Activated CD8-positive, alpha-beta T cell treated with anti-CD3 and anti-CD28 coated beads for 36 hours (primary cell): ENCODE measurements at regions not wholly inside any gene's neighbourhood (a gene's known extent, or its start where the extent isn't known, plus 50 kb on each side); places are given as distances from the start of the nearest gene placed in this dataset.

Source experiments
- ATAC-seq: fragments of 200-7000 bp; cut with Tn5 transposase; one replicate; pipeline ENCODE4 v1.10.0; 2021; ENCODE audit warnings: mild to moderate bottlenecking, moderate library complexity
- CTCF ChIA-PET: fragments of 350-600 bp; sonication (Branson Sonifier 250); formaldehyde crosslinking; loops from one replicate; lab custom pipeline; 2021; ENCODE audit warnings: antibody characterized with exemption; lab: Charles Lee
- POLR2A ChIA-PET: fragments of 350-600 bp; sonication (Branson Sonifier 250); formaldehyde crosslinking; loops from one replicate; lab custom pipeline; 2021; ENCODE audit warnings: antibody characterized with exemption; lab: Charles Lee
- DNase-seq: peaks from one replicate; pipeline ENCODE4 v3.0.0-alpha.2; 2020
- H3K27ac Mint-ChIP-seq: one replicate; pipeline ENCODE4 v1.8.0; 2021; ENCODE audit warnings: mild to moderate bottlenecking, mixed read lengths
- H3K27me3 Mint-ChIP-seq: one replicate; pipeline ENCODE4 v1.8.0; 2021; ENCODE audit warnings: mixed read lengths
- H3K36me3 Mint-ChIP-seq: one replicate; pipeline ENCODE4 v1.8.0; 2021; ENCODE audit warnings: low read depth, mixed read lengths
- H3K4me1 Mint-ChIP-seq: one replicate; pipeline ENCODE4 v1.8.0; 2021; ENCODE audit warnings: low read depth, mixed read lengths
- H3K4me3 Mint-ChIP-seq: one replicate; pipeline ENCODE4 v1.8.0; 2021; ENCODE audit warnings: mild to moderate bottlenecking, moderate library complexity, mixed read lengths
- H3K9me3 Mint-ChIP-seq: one replicate; pipeline ENCODE4 v1.8.0; 2021; ENCODE audit warnings: mixed read lengths
- intact Hi-C: fragments of 100-400 bp; cut with micrococcal nuclease; formaldehyde crosslinking; loops from one replicate; pipeline ENCODE4 v1.10.0; 2022
- TF ChIP-seq, protein P1 (sequence below): fragments of 200-600 bp; IDR thresholded peaks from one replicate; pipeline ENCODE4 v1.8.0; 2022; ENCODE audit warnings: antibody characterized with exemption, mild to moderate bottlenecking

DNA sequence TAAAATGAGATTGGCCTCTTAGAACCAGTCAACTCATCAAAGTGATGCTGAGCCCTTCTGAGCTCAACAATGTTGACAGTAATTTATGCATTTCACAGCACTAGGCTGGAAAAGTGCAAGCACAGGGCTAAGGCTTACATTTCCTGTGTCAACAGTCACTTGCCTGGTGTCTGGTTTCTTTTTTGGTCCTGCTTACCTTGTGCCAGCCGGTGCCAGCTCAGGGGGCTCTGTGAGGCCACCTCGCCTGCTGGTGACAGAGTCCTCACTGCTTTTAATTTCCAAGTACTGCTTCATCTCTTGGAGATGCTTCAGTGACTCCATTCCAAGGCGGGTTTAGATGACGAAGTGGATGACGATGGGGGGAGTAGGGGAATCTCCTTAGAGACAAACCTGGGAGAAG is 53.1 kb upstream of the KCNA1 start:
- ATAC-seq (no peak), DNase-seq (no peak)
- no peaks in the 10 kb centered on the region for H3K9me3 Mint-ChIP-seq
- CTCF ChIA-PET = interaction anchor here (0.8 to 5.9 kb wide), 20 partner anchors 8 to 321 kb away, joined by 3 to 40 read pairs (median 6); partner anchors contain the start of gene KCNA1
- peaks cover 9% of the 10 kb centered on the region for H3K4me1 Mint-ChIP-seq
- peaks cover 11% of the 10 kb centered on the region for H3K27me3 Mint-ChIP-seq
- no peaks in the 10 kb centered on the region for H3K36me3 Mint-ChIP-seq
- intact Hi-C loops = loop anchor here (5.0 kb wide), 2 partner anchors 146 to 226 kb away; no protein-coding TSS in a partner anchor
- POLR2A ChIA-PET = no interaction called here
- H3K4me3 Mint-ChIP-seq = no peak overlapping the region
- no peak overlapping the region for H3K27ac Mint-ChIP-seq
- TF ChIP-seq, protein P1, sequence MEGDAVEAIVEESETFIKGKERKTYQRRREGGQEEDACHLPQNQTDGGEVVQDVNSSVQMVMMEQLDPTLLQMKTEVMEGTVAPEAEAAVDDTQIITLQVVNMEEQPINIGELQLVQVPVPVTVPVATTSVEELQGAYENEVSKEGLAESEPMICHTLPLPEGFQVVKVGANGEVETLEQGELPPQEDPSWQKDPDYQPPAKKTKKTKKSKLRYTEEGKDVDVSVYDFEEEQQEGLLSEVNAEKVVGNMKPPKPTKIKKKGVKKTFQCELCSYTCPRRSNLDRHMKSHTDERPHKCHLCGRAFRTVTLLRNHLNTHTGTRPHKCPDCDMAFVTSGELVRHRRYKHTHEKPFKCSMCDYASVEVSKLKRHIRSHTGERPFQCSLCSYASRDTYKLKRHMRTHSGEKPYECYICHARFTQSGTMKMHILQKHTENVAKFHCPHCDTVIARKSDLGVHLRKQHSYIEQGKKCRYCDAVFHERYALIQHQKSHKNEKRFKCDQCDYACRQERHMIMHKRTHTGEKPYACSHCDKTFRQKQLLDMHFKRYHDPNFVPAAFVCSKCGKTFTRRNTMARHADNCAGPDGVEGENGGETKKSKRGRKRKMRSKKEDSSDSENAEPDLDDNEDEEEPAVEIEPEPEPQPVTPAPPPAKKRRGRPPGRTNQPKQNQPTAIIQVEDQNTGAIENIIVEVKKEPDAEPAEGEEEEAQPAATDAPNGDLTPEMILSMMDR = no peak

DNA sequence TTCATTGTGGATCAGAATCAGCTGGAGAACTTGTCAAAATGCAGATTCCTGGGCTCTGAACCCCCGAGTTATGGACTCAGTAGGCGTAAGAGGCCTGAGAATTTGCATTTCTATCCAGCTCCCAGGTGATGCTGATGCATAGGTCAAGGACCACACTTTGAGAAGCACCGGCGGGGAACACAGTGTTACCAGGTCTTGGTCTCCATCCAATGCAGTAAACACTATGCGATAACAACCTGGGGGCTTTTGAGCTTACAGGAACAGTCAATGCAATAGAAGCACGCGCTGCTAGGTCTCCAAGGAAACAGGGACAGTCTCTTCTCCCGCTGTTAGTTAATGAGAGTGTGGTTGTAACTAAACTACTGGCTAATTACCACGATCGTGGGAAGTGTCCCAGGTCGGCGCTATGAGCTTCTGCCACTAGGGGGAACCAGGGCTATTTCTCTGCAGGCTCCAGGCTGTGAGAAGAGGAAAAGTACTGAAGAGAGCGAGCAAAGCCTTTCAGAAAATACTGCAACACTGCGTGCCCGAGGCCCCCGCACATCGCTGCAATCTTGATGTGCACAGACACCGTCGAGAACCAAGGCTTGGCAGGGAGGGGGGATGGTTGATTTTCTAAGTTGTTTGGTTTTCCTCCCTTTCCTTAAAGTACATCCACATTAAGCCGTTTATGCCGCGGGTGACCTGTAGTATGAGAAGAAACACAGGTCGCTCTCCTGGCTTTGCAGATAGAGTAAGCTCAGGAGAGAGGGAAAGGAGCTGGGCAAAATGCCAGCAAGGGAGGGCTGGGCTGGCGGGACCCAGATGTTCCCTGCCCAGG is 52.0 kb upstream of the KCNA1 start:
- H3K36me3 Mint-ChIP-seq = no peaks in the 10 kb centered on the region
- peaks cover 11% of the 10 kb centered on the region for H3K27me3 Mint-ChIP-seq
- ATAC-seq (peak; percentile 91), DNase-seq (peak; percentile 87)
- peaks cover 9% of the 10 kb centered on the region for H3K4me1 Mint-ChIP-seq
- H3K27ac Mint-ChIP-seq = no peak overlapping the region
- intact Hi-C loops = loop anchor here (5.0 kb wide), 2 partner anchors 145 to 225 kb away; no protein-coding TSS in a partner anchor
- ChIA-PET CTCF (interaction anchor here (0.6 to 5.9 kb wide), 38 partner anchors 9 to 261 kb away, joined by 3 to 40 read pairs (median 4); partner anchors contain the start of gene KCNA1), POLR2A (no interaction called here)
- TF ChIP-seq, protein P1 = peak; percentile 94
- H3K9me3 Mint-ChIP-seq = no peaks in the 10 kb centered on the region
- H3K4me3 Mint-ChIP-seq = peak overlapping the region; percentile 28

DNA sequence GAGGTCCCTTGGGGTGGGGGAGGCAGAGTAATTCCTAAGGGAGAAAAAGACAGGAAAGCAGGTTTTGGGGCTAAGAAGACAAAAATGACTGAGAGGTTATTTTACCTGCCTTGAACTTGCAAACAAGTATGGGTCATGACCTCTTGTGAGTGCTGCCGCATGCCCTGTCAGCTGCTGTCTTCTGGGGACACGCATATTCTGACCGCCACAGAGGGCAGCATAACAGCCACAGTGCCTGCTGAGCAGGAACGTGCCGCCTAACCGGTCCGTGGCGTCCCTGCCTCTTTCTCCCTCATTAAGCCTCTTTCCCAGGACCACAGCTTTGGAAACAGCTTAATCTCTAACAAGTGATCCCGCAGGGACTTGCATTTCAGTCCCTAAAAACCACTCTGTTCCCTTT is 51.3 kb upstream of the KCNA1 start:
- no peak overlapping the region for H3K4me3 Mint-ChIP-seq
- no peak overlapping the region for H3K27ac Mint-ChIP-seq
- H3K27me3 Mint-ChIP-seq = peaks cover 11% of the 10 kb centered on the region
- peaks cover 9% of the 10 kb centered on the region for H3K4me1 Mint-ChIP-seq
- intact Hi-C loops = loop anchor here (5.0 kb wide), 2 partner anchors 144 to 224 kb away; no protein-coding TSS in a partner anchor
- DNase-seq (no peak), ATAC-seq (no peak)
- H3K9me3 Mint-ChIP-seq = no peaks in the 10 kb centered on the region
- TF ChIP-seq, protein P1 = no peak
- POLR2A ChIA-PET = interaction anchor here (0.6 kb wide), 1 partner anchor 1125 kb away, joined by 3 read pairs; no protein-coding TSS in a partner anchor
- H3K36me3 Mint-ChIP-seq = no peaks in the 10 kb centered on the region
- CTCF ChIA-PET = interaction anchor here (1.0 to 5.9 kb wide), 20 partner anchors 10 to 227 kb away, joined by 3 to 40 read pairs (median 6); partner anchors contain the start of gene KCNA1

DNA sequence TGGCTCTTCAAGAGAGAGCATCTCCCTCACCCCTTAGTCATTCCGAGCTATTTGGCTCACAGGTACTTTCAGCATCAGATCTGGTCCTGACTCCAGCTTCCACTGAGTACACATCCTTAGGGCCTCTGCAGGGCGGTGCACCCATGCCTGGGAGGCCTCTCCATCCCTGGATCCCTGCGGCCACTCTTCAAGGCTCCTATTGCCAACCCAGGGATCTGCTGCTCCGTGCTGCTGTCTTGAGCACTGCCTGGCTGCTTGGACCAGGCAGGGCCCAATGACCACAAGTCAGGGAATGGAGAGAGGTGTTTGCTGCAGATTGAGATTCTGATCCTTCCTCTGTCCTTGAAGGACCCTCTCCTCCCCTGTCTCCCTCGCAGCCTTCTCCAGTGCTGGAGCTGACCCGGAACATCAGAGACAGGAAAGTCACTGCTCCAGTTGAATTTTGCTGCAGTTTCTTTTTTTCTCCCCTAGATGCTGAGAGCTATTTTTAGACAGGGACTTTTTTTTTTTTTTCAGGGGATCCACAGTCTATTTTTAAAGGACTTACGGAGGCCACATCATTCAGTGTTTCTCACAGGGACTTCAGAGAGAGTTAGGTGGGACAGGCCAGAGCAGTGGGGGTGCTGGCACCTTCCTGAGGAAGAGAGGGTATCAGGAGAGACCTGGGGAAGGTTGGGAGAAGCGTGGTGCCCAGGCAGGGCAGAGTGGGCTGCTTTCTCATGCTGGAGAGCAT is 50.1 kb upstream of the KCNA1 start:
- Mint-ChIP-seq H3K9me3 (no peaks in the 10 kb centered on the region), H3K36me3 (no peaks in the 10 kb centered on the region), H3K27me3 (peaks cover 11% of the 10 kb centered on the region), H3K4me1 (peaks cover 9% of the 10 kb centered on the region), H3K4me3 (no peak overlapping the region), H3K27ac (no peak overlapping the region)
- ChIA-PET POLR2A (no interaction called here), CTCF (interaction anchor here (1.7 to 3.6 kb wide), 3 partner anchors 9 to 92 kb away, joined by 4 to 34 read pairs (median 32); no protein-coding TSS in a partner anchor)
- DNase-seq = no peak
- intact Hi-C loops = loop anchor here (5.0 kb wide), 2 partner anchors 143 to 223 kb away; no protein-coding TSS in a partner anchor
- TF ChIP-seq, protein P1 = no peak
- ATAC-seq = no peak
